GM19238 (cell line): ENCODE measurements at regions not wholly inside any gene's neighbourhood (a gene's known extent, or its start where the extent isn't known, plus 50 kb on each side); places are given as distances from the start of the nearest gene placed in this dataset.

Source experiments
- DNase-seq: peaks from one replicate; pipeline ENCODE4 v3.0.0; 2011; ENCODE audit warnings: low spot score; ENCODE audit not compliant: insufficient read length

- DNase-seq, result no peak
These were observed 96.5 kb upstream of the CELF4 start for GRCh38 chr18:37662099-37662498.

- DNase-seq, result no peak
These were observed 95.9 kb upstream of the CELF4 start for GRCh38 chr18:37661478-37661877.

GRCh38 chr18:37661061-37661460 lies 95.5 kb upstream of the CELF4 start:
- DNase-seq, result no peak

GRCh38 chr18:37660658-37661057 lies 95.1 kb upstream of the CELF4 start:
- no peak for DNase-seq

- no peak for DNase-seq
These were observed 94.3 kb upstream of the CELF4 start for GRCh38 chr18:37659906-37660305.

- DNase-seq, result no peak
These were observed 93.3 kb upstream of the CELF4 start for GRCh38 chr18:37658894-37659293.

GRCh38 chr18:37657493-37657892 lies 91.9 kb upstream of the CELF4 start:
- no peak for DNase-seq

- no peak for DNase-seq
These were observed 89.3 kb upstream of the CELF4 start for GRCh38 chr18:37654731-37655369.

- DNase-seq, result no peak
These were observed 88.4 kb upstream of the CELF4 start for GRCh38 chr18:37654034-37654433.

- no peak for DNase-seq
These were observed 88.0 kb upstream of the CELF4 start for GRCh38 chr18:37653618-37654017.

- no peak for DNase-seq
These were observed 84.3 kb upstream of the CELF4 start for GRCh38 chr18:37649930-37650329.

- DNase-seq, result no peak
These were observed 83.8 kb upstream of the CELF4 start for GRCh38 chr18:37649416-37649815.

GRCh38 chr18:37641573-37641972 lies 76.0 kb upstream of the CELF4 start:
- DNase-seq, result no peak

- no peak for DNase-seq
These were observed 74.9 kb upstream of the CELF4 start for GRCh38 chr18:37640504-37640903.

- DNase-seq, result no peak
These were observed 74.2 kb upstream of the CELF4 start for GRCh38 chr18:37639846-37640245.

GRCh38 chr18:37637478-37637850 lies 71.9 kb upstream of the CELF4 start:
- DNase-seq, result no peak

- DNase-seq, result no peak
These were observed 71.4 kb upstream of the CELF4 start for GRCh38 chr18:37636831-37637477.

GRCh38 chr18:37634516-37634915 lies 68.9 kb upstream of the CELF4 start:
- DNase-seq, result no peak

- DNase-seq, result no peak
These were observed 65.8 kb upstream of the CELF4 start for GRCh38 chr18:37631422-37631821.

- no peak for DNase-seq
These were observed 64.7 kb upstream of the CELF4 start for GRCh38 chr18:37630334-37630733.

GRCh38 chr18:37628470-37629220 lies 63.0 kb upstream of the CELF4 start:
- no peak for DNase-seq

- DNase-seq, result no peak
These were observed 58.7 kb upstream of the CELF4 start for GRCh38 chr18:37624318-37624717.

- DNase-seq, result no peak
These were observed 54.4 kb upstream of the CELF4 start for GRCh38 chr18:37619964-37620363.
